HEK293T (cell line): ENCODE measurements at regions not wholly inside any gene's neighbourhood (a gene's known extent, or its start where the extent isn't known, plus 50 kb on each side); places are given as distances from the start of the nearest gene placed in this dataset.

ENCODE experiments used
- ARNT ChIP-seq: fragments of 450-650 bp; IDR thresholded peaks from 2 replicates; pipeline ENCODE4 v1.6.1; 2017; ENCODE audit warnings: mild to moderate bottlenecking
- BHLHE40 ChIP-seq: fragments of 450-650 bp; IDR thresholded peaks from 2 replicates; pipeline ENCODE4 v1.6.1; 2016; ENCODE audit warnings: mild to moderate bottlenecking, moderate library complexity, borderline replicate concordance
- FOXK2 ChIP-seq: fragments of 450-650 bp; IDR thresholded peaks from 2 replicates; pipeline ENCODE4 v1.6.1; 2016; ENCODE audit warnings: mild to moderate bottlenecking
- FOXM1 ChIP-seq: fragments of 450-650 bp; IDR thresholded peaks from 2 replicates; pipeline ENCODE4 v1.6.1; 2017; ENCODE audit warnings: mild to moderate bottlenecking, borderline replicate concordance
- SP1 ChIP-seq: fragments of 450-650 bp; IDR thresholded peaks from 2 replicates; pipeline ENCODE4 v1.6.1; 2017

DNA sequence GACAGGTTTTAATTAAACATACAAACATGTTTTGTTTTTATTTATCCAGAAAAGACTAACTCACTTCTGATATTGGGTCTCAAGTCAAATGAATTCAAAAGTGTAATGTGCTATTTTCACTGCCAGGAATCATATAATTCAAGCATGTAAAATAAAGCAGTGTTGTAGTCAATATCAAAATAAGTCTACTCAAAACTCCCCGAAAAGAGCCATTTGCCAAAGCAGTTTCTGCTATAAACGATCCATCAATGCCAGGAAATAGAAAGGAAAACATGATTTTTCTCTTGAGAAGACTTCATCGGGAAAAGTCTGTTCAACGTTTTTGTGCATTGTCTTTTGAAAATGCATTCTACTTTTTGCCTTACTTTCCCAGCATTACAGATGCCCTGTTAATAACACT is 633.3 kb downstream of the FAT4 start:
- no peak for TF ChIP-seq BHLHE40
- no peak for TF ChIP-seq FOXM1
- no peak for TF ChIP-seq FOXK2
- TF ChIP-seq SP1 = no peak
- no peak for TF ChIP-seq ARNT
